SU-DHL-6 (cell line): ENCODE measurements at regions not wholly inside any gene's neighbourhood (a gene's known extent, or its start where the extent isn't known, plus 50 kb on each side); places are given as distances from the start of the nearest gene placed in this dataset.

Experiments used
- CTCF ChIP-seq: fragments of 200-600 bp; sonication (generic); IDR thresholded peaks from one replicate; pipeline ENCODE4 v1.5.1; 2017; ENCODE audit warnings: antibody characterized with exemption, mild to moderate bottlenecking, low read length, moderate library complexity; ENCODE audit not compliant: insufficient read depth, poor library complexity, severe bottlenecking
- EZH2phosphoT487 ChIP-seq: fragments of 200-600 bp; sonication (generic), shearing (Covaris generic); conservative IDR thresholded peaks from 2 replicates; pipeline ENCODE4 v1.6.1; 2018; ENCODE audit warnings: mild to moderate bottlenecking, antibody characterized with exemption, low read length, moderate library complexity, mixed read lengths

- no peak for TF ChIP-seq CTCF
- no peak for TF ChIP-seq EZH2phosphoT487
Measured at GRCh38 chr2:175730050-175730449, 272.0 kb downstream of the LNPK start.
